ENCODE measurements at regions not wholly inside any gene's neighbourhood (a gene's known extent, or its start where the extent isn't known, plus 50 kb on each side); places are given as distances from the start of the nearest gene placed in this dataset.

DNA sequence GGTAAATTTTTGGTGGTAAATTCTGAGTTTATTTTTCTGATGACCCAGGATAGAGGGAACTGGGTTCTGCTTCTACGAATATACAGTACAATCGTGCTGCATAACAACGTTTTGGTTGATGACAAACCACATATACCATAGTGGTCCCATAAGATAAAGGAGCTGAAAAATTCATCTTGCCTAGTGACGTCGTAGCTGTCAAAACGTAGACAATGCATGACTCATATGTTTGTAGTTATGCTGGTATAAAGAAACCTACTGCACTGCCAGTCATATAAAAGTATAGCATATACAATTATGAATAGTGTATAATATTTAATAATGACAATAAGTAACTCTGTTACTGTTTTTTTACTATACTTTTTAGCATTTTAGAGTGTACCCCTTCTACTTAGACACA is 244.0 kb downstream of the GAS1 start:
- no peak for FAIRE-seq
- TF ChIP-seq TAF1 (IDR thresholded peaks at IDR 0.05; ENCODE audit: borderline replicate concordance, low read depth, low read length) (no peak), POLR2AphosphoS5 (IDR thresholded peaks at IDR 0.05; ENCODE audit: low read depth, low read length) (no peak), POLR2A (IDR thresholded peaks at IDR 0.05; ENCODE audit: low read depth, low read length) (no peak)
- no peak for DNase-seq (ENCODE audit: insufficient read length)

DNA sequence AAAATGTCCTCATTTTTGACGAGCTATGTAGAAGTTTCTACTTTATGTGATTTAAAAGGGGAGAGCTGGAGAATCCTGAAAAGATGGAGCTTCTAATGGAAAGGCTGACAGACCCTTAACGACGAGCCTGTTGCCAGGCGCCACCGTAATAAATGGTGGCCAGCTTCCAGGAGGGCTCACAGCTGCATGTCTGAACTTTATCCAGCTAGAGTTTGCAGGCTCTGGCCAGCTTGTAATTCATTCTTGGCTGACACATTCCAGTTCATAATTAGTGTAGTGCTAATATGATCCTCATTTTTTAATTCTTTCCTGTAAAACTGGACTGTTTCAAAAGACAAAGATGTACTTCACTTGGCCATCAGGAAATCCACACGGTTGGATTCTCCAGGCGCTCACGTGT is 246.7 kb downstream of the GAS1 start:
- TF ChIP-seq TAF1 (IDR thresholded peaks at IDR 0.05; ENCODE audit: borderline replicate concordance, low read depth, low read length) (no peak), POLR2A (IDR thresholded peaks at IDR 0.05; ENCODE audit: low read depth, low read length) (no peak), POLR2AphosphoS5 (IDR thresholded peaks at IDR 0.05; ENCODE audit: low read depth, low read length) (no peak)
- FAIRE-seq = no peak
- DNase-seq (ENCODE audit: insufficient read length) = no peak

DNA sequence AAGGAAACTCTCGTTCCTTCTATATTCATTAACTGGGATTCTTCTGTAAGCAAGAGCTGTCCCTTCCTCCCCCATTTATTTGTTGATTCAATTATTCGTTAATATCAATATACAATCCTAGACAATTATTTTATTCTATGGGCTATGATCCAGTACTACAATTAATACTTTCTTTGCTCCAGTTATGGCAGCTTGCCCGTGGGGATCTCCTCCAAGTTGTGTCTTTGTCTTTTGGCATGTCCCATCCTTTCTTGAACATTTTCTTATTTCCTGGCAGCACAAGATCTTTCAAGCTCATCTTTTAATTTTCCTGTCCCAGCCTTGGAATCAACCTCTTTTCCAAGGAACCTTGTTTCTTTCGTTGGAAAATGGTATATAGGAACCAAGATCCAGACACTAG is 249.3 kb downstream of the GAS1 start:
- FAIRE-seq = no peak
- DNase-seq (ENCODE audit: insufficient read length) = no peak
- TF ChIP-seq POLR2A (IDR thresholded peaks at IDR 0.05; ENCODE audit: low read depth, low read length) = no peak
- no peak for TF ChIP-seq TAF1 (IDR thresholded peaks at IDR 0.05; ENCODE audit: borderline replicate concordance, low read depth, low read length)
- no peak for TF ChIP-seq POLR2AphosphoS5 (IDR thresholded peaks at IDR 0.05; ENCODE audit: low read depth, low read length)

DNA sequence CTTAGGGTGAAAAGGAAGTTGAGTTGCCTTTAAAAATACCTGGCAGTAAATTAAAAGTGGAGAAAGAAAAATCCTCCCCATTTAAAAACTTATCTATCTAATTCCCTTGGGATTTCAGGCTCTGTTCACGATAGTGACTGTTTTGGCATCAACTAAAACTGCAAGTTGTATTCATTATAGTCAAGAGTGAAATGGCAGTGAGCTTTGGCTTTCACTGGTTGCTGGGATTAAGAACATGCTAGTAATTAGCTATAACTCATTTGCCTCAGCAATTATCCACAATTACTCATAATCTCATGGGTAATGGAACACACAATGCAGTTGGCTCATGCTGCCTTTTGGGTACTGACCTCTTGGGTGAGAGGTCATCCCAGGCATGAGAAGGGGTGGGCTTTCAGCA is 250.1 kb downstream of the GAS1 start:
- DNase-seq (ENCODE audit: insufficient read length) (no peak), FAIRE-seq (no peak)
- TF ChIP-seq TAF1 (IDR thresholded peaks at IDR 0.05; ENCODE audit: borderline replicate concordance, low read depth, low read length) (no peak), POLR2AphosphoS5 (IDR thresholded peaks at IDR 0.05; ENCODE audit: low read depth, low read length) (no peak), POLR2A (IDR thresholded peaks at IDR 0.05; ENCODE audit: low read depth, low read length) (no peak)

DNA sequence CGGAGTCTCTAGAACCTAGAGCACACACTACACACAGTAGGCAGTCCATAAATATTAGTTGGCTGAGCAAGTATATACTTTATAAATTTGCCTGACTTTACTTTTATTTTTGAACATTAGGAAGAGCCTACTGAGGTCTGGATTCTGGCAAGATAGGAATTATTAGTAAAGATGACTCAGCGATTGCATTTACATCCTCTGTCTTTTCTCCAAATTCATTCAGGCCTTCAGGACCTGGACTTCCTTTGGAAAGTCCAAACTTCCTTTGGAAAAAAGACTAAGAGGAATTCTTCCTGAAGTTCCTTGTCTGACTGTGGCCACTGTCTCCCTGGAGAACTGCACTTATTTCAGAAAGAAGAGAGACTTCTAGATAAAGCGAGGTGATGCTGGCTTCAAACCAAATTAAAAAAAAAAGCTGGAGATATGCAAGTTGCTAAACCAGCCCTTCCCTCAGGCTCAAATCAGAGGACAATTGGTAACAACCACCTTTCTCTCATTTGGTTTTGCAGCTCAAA is 251.3 kb downstream of the GAS1 start:
- FAIRE-seq = no peak
- no peak for TF ChIP-seq POLR2AphosphoS5 (IDR thresholded peaks at IDR 0.05; ENCODE audit: low read depth, low read length)
- TF ChIP-seq TAF1 (IDR thresholded peaks at IDR 0.05; ENCODE audit: borderline replicate concordance, low read depth, low read length) = no peak
- no peak for DNase-seq (ENCODE audit: insufficient read length)

DNA sequence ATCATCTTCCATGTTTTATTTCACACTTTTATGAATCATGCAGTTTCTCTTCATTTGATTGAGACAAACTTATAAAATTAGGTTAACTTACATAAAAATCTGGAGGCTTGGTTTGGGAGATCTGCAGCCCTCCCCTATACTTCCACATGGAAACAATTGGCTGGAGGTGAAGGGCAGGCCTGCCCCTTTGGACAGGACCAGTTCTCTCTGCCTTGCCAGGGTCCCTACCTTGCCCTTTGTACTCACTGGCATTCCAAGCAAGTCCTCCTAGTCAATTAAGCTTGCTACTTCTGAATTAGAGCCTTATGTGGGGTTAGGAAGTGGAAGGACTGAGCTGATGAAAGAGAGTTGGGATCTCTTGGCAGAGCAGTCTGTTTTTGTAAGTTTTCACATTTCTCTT is 257.3 kb downstream of the GAS1 start:
- no peak for FAIRE-seq

DNA sequence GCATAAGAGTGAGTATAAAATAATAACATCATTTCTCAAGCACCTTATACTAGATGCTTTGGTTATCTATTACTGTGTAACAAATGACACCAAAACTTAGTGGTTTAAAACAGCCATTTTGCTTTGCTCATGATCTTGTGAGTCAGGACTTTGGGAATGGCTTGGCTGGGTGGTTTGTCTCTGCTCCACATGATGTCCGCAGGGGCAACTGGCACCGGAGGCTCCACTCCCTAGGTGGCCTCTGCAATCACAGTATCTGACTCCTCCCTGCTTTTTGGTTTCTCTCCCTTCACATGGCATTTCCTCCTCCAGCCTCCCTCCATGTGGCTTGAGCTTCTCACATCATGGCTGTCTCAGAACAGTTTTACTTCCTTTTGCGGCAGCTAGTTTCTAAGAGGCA is 259.5 kb downstream of the GAS1 start:
- DNase-seq (ENCODE audit: insufficient read length) = no peak
- no peak for FAIRE-seq
- TF ChIP-seq POLR2AphosphoS5 (IDR thresholded peaks at IDR 0.05; ENCODE audit: low read depth, low read length) (no peak), POLR2A (IDR thresholded peaks at IDR 0.05; ENCODE audit: low read depth, low read length) (no peak), TAF1 (IDR thresholded peaks at IDR 0.05; ENCODE audit: borderline replicate concordance, low read depth, low read length) (no peak)

More for the DNA sequence above, 257.3 kb downstream of the GAS1 start:
- no peak for TF ChIP-seq POLR2AphosphoS5 (IDR thresholded peaks at IDR 0.05; ENCODE audit: low read depth, low read length)
- TF ChIP-seq POLR2A (IDR thresholded peaks at IDR 0.05; ENCODE audit: low read depth, low read length) = no peak
- TF ChIP-seq TAF1 (IDR thresholded peaks at IDR 0.05; ENCODE audit: borderline replicate concordance, low read depth, low read length) = no peak
- no peak for DNase-seq (ENCODE audit: insufficient read length)

DNA sequence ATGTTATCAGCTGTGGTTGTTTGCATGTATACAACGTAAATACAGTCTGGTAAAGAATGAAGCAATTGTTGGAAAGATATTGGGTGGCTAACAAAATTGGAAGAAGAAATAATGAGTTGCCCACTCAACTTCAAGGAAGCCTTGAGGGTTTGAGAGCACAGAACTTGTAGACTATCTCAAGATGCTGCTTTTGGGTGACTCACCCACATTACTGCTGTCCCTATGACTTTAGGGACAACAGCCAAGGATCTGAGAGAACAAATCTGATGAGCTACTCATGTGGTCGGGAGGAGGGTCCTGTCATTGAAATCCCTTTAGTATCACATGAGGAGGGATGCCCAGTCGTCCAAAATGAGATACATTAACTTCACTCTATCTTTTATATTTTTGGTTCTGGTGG is 261.8 kb downstream of the GAS1 start:
- DNase-seq (ENCODE audit: insufficient read length) = no peak
- no peak for TF ChIP-seq TAF1 (IDR thresholded peaks at IDR 0.05; ENCODE audit: borderline replicate concordance, low read depth, low read length)
- TF ChIP-seq POLR2AphosphoS5 (IDR thresholded peaks at IDR 0.05; ENCODE audit: low read depth, low read length) = no peak
- no peak for FAIRE-seq

DNA sequence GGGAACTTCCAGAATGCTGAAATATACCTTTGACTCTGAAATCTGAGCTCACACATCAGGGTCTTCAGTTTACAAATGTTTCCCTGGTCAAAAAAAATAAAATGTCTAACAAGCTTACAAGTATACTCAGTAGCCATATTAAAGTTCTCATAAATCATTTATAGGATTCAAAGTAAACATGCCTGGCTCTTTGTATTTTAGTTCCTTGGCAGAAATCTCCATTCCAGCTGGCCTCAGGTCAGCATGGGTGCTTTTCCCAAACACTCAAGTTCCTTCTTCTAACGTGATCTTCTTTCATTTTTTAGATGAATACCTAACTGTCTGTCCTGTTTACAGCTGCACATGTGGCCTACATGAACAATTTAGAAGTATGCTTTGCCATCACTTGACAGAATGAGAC is 263.2 kb downstream of the GAS1 start:
- DNase-seq (ENCODE audit: insufficient read length) (no peak), FAIRE-seq (no peak)
- TF ChIP-seq POLR2A (IDR thresholded peaks at IDR 0.05; ENCODE audit: low read depth, low read length) = no peak
- TF ChIP-seq TAF1 (IDR thresholded peaks at IDR 0.05; ENCODE audit: borderline replicate concordance, low read depth, low read length) = no peak
- TF ChIP-seq POLR2AphosphoS5 (IDR thresholded peaks at IDR 0.05; ENCODE audit: low read depth, low read length) = no peak

DNA sequence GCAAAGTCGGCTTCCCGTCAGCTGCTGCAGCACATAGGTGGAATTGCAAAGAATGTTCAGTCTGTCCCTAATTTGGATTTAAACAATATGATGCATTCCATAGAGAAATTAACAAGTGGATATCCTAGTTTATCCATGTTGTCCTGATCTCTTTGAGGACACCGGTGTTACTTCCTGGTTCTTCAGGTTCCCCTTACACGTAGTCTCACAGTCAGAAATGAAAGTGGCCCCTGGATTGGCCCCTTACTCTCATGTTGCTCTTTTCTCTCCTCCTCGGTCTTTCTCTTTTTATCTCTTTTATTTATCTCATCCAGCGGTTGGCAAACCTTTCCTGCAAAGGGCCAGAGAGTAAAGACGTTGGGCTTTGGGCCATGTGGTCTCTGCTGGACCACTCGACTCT is 265.1 kb downstream of the GAS1 start:
- DNase-seq (ENCODE audit: insufficient read length) (no peak), FAIRE-seq (no peak)
- TF ChIP-seq POLR2AphosphoS5 (IDR thresholded peaks at IDR 0.05; ENCODE audit: low read depth, low read length) (no peak), TAF1 (IDR thresholded peaks at IDR 0.05; ENCODE audit: borderline replicate concordance, low read depth, low read length) (no peak)

DNA sequence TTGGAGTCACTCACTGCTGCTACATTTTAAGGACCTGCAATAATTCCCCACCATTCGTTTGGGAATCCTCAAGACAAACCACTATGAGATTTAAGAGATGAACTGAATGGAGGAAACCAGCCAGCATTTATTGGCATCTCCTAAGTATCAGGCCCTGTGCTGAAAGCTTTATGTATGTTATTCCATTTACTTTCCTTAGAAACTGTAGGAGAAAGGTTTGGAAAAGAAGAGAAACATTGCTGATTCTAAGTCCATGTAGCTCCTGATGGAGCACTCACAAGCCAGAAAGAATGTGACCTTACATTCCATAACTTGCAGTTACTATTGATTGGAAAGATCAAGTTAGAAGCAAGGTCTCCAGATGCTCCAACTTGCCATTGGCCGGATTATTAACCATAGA is 267.4 kb downstream of the GAS1 start:
- DNase-seq (ENCODE audit: insufficient read length) (no peak), FAIRE-seq (no peak)
- no peak for TF ChIP-seq TAF1 (IDR thresholded peaks at IDR 0.05; ENCODE audit: borderline replicate concordance, low read depth, low read length)
- TF ChIP-seq POLR2A (IDR thresholded peaks at IDR 0.05; ENCODE audit: low read depth, low read length) = no peak
- no peak for TF ChIP-seq POLR2AphosphoS5 (IDR thresholded peaks at IDR 0.05; ENCODE audit: low read depth, low read length)

DNA sequence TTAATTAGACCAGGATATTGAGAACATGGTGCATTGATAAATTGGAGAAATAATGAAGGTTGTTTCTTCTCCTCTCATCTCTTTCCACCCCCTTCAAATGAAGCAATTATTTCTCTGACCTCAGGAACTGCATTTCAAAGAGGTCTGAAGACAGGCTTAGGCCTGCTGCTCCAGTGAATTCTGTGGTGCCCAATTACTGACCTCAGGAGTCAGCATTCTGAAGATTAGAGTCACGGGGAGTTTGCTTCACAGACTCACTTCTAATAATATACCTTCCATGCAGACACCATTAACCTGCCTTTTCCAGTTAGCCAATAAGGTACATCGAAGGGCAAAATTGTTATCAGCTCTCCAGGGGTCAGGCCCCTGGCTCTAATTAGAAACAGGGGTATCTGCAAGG is 270.9 kb downstream of the GAS1 start:
- FAIRE-seq = no peak
- no peak for TF ChIP-seq POLR2AphosphoS5 (IDR thresholded peaks at IDR 0.05; ENCODE audit: low read depth, low read length)
- no peak for TF ChIP-seq POLR2A (IDR thresholded peaks at IDR 0.05; ENCODE audit: low read depth, low read length)

DNA sequence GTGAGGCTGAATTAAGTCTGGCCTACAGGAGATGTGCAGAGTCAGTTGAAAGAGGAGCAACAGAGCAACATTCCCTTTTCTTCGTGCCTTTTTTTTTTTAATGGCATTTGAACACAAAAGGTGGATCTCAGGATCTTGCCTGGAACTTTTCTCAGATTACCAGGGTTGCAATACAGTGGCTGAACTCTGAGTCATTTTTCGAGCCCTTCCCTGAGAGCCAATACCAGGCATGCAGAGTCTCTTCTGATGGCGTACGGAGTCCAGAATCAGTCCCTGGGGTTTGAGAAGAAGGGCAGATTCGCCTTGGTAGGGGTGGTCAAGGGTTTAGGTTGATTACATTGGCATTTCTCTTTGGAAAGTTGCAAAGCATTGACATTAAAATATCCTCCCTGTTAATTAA is 271.5 kb downstream of the GAS1 start:
- DNase-seq (ENCODE audit: insufficient read length) = no peak
- FAIRE-seq = no peak
- TF ChIP-seq POLR2AphosphoS5 (IDR thresholded peaks at IDR 0.05; ENCODE audit: low read depth, low read length) = no peak
- TF ChIP-seq POLR2A (IDR thresholded peaks at IDR 0.05; ENCODE audit: low read depth, low read length) = no peak
- no peak for TF ChIP-seq TAF1 (IDR thresholded peaks at IDR 0.05; ENCODE audit: borderline replicate concordance, low read depth, low read length)

More for the DNA sequence above, 270.9 kb downstream of the GAS1 start:
- DNase-seq (ENCODE audit: insufficient read length) = no peak

All from GM12892 (cell line).